ENCODE measurements at regions not wholly inside any gene's neighbourhood (a gene's known extent, or its start where the extent isn't known, plus 50 kb on each side); places are given as distances from the start of the nearest gene placed in this dataset.

DNA sequence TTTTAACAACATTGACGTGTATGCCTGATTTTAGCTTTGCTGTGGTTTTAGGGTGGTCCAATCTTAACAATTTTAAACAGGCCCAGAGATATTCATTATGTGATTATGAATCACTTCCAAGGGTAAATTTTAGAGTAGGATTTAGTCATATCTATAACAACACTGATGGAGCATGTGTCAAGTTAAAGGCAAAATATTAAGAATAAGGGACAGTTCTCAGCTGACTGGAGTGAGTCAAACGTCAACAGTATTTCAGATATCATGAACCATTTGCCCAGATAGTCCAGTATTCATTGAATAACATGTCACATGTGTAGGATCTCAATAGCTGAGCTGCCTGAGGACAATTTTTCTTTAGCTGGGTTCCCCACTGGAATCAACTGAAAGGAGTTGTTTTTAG lies 61.3 kb upstream of the VCX2 start:
- DNase-seq = no peak

DNA sequence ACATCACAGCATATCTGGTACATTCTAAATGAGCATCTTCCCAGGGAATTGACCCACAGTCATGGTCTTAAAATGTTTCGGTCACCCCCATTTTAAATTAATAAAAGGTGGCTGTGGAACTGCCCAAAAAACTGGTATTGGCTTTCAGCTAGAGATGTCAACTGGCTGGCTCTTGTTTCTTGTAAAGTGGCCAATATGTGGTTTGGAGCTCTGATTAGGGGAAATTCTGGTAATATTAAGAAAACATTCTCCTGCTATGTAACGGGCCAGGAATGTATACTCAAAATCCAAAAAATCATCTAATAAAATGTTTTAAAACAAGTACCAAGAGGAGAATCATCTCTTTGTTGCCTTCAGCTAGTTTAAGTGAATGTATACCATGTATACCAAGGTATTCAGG lies 62.0 kb upstream of the VCX2 start:
- no peak for DNase-seq

DNA sequence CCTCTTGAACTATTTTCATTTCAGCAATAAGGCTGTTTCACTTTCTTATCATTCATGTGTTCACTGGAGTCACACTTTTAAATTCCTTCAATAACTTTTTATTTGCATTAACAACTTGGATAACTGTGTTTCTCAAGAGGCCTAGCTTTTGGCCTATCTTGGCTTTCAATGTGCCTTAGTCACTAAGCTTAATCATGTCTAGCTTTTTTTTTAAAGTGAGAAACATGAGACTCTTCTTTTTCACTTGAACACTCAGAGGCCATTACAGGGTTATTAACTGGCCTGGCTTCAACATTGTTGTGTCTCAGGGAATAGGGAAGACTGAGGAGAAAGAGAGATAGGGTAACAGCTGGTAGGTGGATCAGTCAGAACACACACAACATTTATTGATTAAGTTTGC lies 64.0 kb upstream of the VCX2 start:
- no peak for DNase-seq

DNA sequence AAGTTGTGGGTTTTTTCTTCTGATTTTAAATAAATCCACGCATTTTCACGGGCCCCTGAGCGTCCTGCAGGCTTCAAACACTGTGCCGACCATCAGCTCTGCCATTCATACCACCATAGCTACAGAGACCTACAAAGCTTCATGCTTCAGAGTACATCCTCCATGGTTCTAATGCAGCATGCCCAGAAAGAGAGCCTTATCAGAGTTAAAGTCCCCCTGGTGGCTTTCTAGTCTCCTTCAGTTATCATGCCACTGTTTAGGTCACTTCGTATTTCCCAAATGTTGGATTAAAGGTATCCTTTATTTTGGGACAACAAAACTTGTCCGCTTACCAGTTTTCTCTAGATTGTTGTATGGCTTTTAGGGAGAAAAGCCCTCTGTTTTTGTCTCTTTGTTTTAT lies 66.7 kb upstream of the VCX2 start:
- DNase-seq = no peak

DNA sequence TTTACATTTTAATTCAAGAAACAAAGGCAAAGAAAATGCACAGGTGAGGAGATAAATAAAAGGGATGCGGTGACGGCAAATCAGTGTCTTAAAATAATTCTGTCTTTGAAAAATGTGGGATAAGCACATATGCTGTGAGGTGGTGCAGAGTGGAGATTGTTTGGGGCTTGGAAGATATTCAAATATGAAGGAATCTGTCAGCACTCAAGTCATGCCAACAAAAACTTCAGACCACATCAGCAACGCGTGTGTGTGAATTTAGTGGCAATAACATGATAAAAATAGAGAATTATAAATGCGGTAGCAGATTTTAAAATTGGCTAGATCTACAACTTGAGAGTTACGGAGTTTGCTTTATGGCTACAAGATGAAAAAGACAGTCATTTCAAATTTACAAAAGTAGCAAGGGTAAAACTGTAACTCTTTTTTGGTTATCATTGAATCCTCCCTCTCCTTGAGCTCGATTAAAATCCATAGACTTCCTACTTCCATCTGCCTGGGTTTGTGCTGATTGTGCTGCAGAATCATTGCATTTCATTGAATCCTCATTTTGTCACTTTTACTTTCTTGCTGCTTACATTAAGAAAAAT lies 71.5 kb upstream of the VCX2 start:
- DNase-seq = no peak

DNA sequence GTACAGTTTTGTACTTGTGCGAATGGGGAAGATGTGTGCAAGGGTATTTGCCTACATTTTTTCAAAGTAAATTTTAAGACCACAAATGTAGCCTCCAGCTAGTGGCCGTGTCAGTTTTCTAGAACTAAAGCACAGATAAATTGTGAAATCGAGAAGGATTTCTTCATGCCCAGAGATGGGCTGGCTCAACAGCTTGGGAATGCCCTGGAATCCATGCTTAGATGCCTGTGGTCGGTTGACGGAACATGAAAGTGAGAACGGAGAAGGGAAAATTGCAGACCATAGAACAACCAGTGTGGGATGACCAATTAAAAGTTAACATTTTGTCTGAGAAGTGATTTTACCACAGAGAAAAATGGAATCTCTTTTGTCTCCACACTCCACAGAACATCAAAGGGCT lies 73.2 kb upstream of the VCX2 start:
- DNase-seq = no peak

DNA sequence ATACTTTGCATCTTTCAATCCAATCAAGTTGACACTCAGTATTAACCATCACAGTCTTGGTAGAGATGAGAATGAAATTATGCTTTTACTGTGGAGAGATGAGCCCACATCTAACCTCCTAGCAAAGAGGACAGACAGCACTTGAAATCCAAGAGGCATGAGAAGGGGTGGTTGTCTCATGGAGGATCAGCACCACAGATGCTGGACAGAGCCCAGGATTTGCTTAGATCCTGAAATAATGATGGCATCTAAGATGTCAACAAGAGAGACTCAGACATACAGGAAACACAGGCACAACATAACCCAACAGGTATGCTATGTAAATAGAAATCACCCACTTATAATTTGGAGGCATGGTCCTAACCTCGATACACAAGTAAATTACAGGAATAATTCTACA lies 74.3 kb upstream of the VCX2 start:
- DNase-seq = no peak

DNA sequence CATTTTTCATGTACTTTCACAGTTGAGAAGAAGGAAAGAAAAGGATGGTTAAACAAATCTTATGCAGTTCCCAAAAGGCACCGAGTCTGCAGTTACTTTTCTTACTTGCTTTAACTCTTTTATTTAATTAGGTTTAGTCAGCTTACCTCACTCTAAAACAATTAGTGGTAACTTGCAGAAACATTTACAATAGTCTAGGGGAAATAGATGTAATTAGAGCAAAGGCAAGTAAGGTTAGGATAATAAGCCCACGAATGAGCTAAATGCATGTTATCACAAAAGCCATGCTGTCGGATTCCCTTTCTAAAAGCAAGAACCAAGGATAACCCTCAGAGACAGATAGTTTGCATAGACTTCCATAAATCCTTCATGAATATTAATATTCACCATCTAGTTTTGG lies 82.0 kb upstream of the VCX2 start:
- no peak for DNase-seq

DNA sequence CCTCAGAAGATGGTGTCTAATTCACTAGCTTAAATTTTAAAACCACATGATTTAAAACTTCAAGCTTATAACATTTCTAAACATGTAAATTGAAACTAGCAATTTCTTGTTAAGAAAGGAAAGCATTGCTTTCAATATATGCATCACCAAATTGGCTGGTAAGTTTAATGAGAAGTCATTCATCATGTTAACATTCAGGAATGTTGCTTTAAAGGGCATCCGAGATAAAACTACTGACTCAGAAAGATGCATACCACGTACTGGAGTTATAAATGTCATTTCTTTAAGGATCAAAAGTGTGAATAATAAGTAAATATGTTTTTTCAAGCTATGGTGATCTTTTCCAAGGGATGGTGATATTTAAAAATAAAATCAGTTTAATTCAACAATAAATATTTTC lies 83.3 kb upstream of the VCX2 start:
- DNase-seq = no peak

DNA sequence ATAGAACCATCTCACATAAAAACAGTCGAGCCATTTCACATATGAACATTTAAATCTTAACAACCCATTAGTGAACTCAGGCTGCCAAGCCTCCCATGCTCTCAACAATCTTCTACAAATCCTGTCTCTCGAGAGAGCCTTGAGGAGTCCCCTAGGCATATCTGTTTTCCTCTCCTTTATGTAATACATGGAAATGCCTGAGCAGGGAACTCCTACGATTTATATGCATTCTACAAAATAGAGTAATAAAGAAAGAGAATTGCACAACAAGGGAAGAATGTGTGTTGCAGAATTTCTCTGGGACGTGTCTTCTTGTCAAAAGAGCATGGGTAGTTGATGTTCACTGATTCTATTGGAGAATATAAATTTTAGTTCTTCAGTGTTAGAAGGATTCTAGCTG lies 101.8 kb upstream of the VCX2 start:
- DNase-seq = no peak

DNA sequence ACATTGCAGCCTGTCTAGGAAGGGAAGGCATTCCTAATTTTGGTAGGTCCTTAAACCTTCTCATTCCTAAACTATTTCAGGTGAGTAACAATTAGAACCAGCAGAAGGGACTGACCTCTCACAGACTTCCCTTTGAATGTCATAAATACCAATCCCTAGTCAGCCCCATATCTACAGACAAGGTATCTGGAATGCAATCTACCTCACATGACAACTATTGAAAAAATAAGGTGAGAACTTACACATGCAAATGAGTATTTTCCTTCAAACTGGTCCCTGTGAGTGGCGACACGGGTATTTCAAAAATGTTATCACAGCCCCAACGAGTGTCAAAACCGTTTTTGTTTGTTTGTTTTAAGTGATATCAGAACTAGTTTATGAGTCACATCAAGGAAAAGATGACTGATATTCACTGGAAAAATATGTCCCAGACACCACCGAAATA lies 102.4 kb upstream of the VCX2 start:
- DNase-seq = no peak

DNA sequence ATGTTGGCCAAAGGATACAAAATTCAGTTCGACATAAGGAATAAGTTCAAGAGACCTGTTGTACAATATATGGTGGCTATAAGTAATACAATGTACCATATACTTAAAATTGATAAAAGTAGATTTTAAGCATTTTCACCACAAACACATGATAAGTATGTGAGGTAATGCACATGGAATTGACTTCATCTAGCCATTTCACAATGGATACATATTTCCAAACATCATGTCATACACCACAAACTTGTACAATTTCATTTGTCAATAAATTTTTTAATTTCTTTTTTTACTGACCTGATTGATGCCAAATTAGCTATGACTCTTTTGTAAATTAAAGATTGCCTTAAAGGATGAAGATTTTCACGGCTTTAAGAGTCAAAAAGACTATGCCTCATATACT lies 103.1 kb upstream of the VCX2 start:
- DNase-seq = no peak

DNA sequence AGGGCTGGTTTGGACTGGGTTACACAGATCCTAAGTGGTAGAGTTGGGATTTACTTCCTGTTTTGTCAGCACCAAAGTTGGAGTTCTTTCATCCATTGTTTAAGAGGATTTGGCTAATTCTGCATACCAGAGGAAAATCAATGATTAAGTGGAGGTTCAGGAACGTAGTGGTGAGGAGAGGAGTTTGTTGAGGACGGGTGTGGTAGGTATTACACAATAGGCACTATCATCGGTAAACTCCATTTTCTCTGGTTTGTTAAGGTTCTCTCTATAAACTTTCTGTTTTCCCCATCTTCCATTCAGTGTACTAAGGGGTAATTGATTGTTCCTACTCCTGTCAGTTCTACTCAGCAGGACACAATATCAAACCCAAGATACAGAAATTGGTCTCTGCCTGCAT lies 107.5 kb upstream of the VCX2 start:
- no peak for DNase-seq

DNA sequence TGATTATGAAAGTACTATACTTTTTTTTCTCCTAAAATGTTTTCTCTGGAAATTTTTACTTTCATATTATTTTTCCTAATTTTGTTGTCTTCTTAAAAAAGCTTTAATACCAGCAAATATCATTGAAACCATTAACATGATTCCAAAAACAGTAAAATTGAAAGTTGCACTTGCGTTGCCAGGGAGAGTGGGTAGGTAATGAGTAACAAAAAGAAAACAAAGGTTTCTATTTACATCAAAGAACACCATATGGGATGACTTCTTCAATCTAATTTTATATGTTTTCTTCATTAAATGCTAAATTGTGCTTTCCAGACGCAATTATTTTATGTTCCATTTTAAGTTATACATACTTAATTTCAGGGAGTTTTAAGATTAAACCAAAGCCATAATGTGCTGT lies 108.3 kb upstream of the VCX2 start:
- no peak for DNase-seq

DNA sequence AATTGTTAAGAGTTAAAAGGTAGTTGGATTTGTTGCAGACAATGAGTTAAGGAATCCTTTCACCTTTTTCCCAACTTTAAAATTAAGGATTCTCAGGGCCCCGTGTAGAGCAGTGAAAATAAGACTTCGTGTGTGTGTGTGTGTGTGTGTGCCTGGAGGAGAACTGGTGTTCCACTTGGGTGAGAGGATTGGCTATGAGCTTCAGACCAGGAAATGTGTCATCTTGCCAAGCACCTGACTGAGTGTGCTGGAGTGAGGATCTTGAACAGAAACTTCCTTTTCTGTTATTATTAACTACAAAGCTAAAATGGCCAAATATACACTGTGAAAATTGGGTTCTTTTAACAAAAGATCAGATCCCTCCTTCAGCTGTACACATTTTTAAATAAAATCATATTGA lies 113.1 kb upstream of the VCX2 start:
- no peak for DNase-seq

DNA sequence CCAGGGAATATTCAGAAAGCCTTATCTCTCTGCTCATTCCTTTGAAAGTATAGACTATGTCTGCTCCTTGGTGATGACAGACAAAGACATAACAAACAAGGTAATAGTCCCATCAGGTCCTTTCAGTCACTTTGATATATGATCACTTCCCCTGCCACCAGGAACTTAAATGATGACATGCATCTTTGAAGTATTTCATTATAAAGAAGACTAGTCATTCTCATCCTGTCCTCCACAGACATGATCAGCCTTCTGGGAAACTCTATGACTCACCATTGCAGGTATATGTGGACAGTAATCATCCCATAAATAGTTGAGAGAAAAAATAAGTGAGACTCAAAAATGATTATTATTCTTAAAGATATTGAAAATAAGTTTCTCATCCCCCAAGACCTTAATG lies 117.5 kb upstream of the VCX2 start:
- DNase-seq = no peak

DNA sequence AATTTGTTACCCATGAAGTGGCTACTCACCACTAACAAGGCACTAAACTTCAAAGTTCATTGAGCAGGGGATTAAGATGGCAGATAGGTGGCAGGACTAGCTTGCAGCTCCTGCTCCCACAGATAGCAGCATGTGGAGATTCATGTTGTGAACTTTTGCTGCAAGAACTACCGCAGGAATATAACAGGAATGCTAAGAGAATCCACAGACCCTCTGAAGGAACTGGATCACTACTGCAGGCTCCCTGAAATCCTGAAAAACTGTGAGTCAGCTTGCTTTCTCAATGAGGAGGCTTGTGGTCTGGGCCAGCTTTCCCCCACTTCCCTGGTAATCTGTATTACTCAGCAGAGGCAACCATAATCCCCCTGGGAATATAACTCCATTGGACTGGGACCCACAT lies 118.5 kb upstream of the VCX2 start:
- DNase-seq = no peak

DNA sequence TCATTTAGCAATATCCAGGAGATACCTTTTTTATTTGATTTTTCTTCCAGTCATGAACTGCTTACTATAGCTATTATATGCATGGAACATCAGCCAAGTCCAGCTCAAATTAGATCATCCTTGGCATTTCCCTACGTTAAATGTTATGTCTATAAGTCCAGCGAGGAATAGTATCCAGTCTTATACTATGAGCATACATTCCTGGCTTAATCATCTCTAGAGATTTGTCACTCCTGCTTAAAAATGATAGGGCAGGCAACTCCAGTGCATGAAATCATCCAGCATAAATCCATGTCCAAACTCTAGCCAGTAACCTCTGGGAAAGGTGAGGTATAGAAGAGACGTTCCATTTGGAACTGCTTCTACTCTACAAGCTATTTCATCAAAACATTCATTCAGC lies 126.7 kb upstream of the VCX2 start:
- DNase-seq = no peak

DNA sequence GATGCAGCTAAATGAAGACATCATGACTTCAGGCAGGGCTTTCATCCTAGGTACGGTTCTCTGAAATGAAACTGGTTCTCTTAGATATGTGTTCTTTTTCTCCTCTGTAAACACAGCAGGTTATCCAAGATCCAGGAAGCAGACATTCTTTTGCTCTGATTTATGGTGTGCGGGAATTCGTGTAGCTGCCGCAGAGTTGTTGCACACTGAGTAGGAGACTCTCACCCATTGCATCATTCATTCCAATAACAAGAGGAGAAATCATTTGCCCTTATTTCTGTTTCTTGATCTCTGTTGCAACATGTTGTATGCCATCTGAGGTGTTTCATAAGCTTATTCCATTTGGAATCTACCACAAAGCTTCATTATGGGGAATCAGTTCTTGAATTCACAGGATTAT lies 133.6 kb upstream of the VCX2 start:
- DNase-seq = no peak

DNA sequence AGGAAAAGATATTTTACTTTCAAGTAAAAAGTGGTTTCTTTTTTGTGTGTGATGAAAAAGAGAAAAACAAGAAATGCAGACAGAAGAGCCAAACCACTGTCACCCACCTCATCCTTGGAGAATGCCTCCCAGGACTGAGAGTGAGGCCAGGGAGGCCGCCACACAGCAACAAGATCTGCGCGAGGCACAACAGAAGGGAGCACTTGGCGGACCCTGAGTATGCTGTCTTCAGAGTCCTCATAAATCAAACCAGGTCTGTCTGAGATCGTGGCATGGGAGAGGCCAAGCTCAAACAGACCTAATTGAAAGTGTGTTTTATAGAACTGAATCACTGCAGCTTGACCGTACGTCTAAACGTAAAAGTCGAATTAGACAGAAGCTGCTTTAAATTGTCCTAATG lies 134.3 kb upstream of the VCX2 start:
- no peak for DNase-seq

DNA sequence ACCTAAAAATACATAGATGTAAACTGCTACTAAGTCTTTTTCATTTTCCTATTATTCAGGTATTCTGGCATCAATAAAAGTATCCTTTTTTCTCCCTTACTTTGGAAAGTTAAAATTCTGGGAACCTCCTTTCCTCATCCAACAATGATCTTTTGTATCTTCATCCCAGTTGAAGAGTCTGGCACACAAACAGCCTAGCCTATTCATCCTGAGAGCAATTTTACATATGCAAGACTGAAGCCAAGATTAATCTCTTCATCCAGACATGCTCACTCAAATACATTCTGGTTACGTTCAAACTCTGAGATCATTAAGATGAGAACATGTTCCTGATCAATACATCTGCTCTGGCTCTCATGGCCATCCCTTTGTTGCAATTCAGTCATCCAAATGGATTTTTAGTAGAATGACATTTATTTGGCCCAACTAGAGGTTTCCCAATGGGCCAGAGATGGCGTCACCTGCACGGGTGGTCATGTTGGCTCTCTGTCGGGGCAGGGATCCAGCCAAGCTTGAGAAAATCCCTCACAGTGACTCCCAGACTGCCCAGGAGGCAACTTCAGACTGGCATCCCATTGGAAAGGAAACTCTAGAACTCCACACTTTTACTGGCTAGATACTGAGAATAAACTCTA lies 135.3 kb upstream of the VCX2 start:
- peak in 38 of 56 donors; percentile 0 to 56 (median 4) for DNase-seq

DNA sequence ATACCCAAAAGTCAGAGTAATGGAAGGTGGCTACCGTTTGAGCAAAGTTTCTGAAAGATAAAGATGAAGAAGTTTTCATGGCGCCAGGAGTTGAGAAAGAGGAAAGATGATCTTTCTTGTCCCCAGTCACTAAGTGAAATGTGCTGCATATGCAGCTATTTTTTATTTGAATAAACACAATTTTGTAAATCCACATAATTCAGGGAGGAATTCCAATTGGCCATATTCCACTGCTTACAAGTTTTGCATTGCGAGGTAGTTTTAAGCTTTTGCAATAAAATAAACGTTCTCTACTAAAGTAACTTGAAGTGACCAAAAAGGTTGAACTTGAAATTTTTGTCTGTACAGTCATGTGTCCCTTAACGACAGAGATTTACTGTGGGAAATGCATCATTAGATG lies 139.3 kb upstream of the VCX2 start:
- DNase-seq = no peak

DNA sequence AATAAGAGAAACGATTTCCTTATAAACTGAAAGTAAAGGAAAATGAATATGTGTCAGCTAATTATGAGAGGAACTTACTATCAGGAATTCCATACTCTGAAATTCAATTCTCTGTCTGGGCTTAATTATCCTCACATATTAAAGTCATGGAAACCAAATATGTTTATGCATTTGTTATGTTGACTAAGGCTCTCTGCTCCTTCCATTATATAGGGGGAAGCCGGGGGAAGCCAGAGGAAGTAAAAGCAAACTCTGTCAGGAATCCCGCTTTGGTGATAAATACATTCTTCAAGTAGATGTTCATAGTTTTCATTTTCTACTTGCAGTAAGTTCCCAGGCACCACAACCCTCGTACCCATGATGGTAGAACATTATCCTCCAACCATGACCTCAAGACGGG lies 142.8 kb upstream of the VCX2 start:
- DNase-seq = no peak

DNA sequence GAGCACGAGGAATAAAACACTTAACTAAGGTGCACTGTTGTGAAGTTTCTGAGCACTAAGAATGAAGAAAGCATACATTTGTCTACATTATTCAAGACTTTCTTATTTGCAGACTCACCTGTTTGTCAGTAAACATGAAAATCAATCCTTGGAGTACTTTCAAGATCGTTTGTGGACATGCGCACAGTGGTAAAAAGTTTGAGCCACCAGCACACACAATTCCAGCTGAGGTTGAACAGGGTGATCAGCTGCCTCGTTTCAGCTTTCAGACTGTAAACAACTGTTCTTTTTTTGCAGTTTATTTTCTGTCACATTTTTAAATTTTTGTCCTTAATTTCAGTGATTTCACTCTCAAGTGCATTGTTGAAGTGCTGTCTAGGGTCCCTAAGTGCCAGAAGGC lies 143.8 kb upstream of the VCX2 start:
- DNase-seq = no peak

All from nucleus accumbens (tissue), 56 donors.